HL-60/S4 treated with phorbol 12-myristate 13-acetate at 8.2 ng/mL for 4 days and 3 days (cell line): ENCODE measurements at regions not wholly inside any gene's neighbourhood (a gene's known extent, or its start where the extent isn't known, plus 50 kb on each side); places are given as distances from the start of the nearest gene placed in this dataset.
"Not testable (repeated sequence)": the region's sequence is repeated elsewhere in the genome, so short reads cannot be mapped to it uniquely, and the experiment has no call there.

Experiments used
- in situ Hi-C: fragments of 300-500 bp; cut with MboI; formaldehyde crosslinking; loops from 2 replicates; pipeline ENCODE4 v1.15.0; 2022; ENCODE audit warnings: low sequenced_read_pairs

- in situ Hi-C loops = no loop called here
These were observed 605.3 kb upstream of the B3GAT1 start for GRCh38 chr11:135017296-135017695.

DNA sequence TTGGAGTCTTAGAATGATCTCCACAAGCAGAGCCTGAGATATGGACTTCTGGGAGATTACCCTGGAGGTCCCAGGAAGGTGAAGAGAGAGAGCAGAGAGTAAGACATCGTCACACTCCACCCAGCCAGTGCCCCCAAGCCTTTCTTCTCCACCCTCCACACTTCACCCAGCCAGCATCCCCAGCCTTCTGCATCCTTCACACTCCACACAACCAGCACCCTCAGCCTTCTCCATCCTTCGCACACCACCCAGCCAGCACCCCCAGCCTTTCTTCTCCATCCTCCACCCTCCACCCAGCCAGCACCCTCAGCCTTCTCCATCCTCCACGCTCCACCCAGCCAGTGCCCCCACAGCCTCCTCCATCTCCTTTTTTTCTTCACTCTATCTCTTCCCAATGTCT is 603.9 kb upstream of the B3GAT1 start:
- in situ Hi-C loops = no loop called here

DNA sequence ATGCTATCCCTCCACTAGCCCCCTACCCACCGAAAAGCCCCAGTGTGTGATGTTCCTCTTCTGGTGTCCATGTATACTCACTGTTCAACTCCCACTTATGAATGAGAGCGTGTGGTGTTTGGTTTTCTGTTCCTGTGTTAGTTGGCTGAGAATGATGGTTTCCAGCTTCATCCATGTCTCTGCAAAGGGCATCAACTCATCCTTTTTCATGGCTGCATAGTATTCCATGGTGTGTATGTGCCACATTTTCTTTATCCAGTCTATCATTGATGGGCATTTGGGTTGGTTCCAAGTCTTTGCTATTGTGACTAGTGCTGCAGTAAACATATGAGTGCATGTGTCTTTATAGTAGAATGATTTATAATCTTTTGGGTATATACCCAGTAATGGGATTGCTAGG is 599.3 kb upstream of the B3GAT1 start:
- in situ Hi-C loops = not testable (repeated sequence)

DNA sequence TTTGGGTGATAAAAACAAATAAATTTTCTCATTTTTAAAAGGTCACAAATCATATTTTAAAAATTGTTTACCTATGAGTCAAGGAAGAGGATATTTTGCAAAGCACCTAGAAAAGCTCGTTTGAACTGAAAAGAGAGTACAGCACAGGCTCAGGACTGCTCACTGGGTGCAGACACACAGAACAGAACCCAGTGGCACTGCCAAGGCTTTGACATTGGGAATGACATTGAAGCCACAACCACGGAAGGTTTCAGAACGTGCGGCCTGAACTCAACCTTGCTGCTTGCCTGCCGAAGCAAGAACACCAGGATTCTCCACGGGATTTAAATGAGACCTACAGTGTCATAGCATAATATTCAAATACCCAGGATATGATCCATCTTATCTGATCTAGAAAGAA is 597.1 kb upstream of the B3GAT1 start:
- in situ Hi-C loops = no loop called here

DNA sequence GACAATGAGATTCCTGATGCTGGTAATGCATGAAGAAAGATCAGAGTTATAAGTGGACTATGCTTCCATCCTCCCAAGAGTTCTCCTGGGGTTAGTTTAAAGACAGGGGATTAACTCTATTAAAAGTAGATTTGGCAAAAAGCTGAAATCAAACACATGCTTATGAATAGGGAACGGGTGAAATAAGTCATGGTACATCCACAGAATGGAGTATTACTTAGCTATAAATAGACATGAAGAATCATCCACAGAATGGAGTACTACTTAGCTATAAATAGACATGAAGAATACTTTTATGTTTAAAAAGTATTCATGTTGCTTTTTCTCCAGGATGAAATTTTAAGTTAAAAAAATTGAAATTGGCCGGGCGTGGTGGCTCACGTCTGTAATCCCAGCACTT is 596.4 kb upstream of the B3GAT1 start:
- in situ Hi-C loops = no loop called here

- in situ Hi-C loops = no loop called here
These were observed 596.0 kb upstream of the B3GAT1 start for GRCh38 chr11:135008001-135008405.

GRCh38 chr11:135006800-135007199 is 594.8 kb upstream of the B3GAT1 start:
- in situ Hi-C loops = no loop called here

DNA sequence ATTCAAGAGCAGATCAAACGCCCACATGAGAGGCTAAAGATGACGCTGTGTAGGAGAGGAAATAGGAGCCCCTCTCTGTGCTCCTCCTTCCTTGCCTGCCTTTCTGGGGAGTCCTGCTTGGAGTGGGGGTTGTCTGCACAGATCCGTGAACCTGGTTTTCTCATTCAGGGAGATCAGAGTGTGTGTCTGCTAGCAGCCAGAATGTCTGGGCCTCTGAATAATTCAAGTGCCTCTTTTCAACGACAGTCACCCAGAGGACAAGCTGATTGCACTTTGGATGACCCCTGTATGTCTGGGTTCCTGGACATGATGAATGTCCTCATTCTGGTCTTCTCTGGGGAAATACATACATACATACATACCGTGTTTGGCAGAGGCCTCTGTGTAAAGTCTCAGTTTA is 592.5 kb upstream of the B3GAT1 start:
- in situ Hi-C loops = no loop called here

- in situ Hi-C loops = no loop called here
These were observed 590.2 kb upstream of the B3GAT1 start for GRCh38 chr11:135002236-135002635.

DNA sequence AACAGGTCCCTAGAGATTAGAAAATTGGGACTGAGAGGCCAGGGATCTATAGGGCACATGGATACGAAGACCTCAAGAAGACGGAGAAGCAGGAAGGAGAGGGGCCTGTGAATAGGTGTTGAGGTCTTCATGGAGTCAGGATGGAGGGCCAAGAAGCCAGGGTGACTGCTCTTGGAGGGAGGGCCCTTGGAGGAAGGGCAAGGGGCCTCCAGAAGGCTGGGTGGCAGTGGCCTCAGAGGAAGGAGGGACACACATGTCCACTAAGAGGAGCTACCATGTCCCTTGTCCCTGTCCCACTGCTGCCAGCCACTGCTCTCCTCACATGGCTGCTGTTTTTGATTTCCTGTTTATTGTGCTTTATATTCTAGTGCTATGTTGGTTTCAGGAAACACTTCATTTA is 589.5 kb upstream of the B3GAT1 start:
- in situ Hi-C loops = no loop called here

GRCh38 chr11:135001065-135001464 is 589.0 kb upstream of the B3GAT1 start:
- in situ Hi-C loops = not testable (repeated sequence)

DNA sequence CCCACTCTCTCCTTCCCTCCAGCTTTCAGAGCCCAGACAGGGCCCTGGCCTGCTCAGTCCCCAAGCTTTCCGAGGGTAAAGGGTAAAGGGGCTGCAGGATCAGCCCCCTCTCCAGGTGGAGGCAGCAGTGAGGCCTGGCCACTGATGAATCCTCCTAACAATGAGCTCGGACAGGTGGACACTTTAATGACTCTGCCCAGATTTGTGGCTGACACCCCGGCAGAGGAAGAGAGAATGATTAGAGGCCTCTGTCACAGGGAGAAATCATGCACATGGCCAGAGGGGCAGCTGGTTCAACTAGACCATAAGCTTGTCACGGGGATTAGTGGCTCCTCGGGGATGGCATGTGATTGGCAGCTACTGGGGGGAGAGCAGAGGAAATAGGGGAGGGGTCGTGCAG is 587.5 kb upstream of the B3GAT1 start:
- in situ Hi-C loops = no loop called here

DNA sequence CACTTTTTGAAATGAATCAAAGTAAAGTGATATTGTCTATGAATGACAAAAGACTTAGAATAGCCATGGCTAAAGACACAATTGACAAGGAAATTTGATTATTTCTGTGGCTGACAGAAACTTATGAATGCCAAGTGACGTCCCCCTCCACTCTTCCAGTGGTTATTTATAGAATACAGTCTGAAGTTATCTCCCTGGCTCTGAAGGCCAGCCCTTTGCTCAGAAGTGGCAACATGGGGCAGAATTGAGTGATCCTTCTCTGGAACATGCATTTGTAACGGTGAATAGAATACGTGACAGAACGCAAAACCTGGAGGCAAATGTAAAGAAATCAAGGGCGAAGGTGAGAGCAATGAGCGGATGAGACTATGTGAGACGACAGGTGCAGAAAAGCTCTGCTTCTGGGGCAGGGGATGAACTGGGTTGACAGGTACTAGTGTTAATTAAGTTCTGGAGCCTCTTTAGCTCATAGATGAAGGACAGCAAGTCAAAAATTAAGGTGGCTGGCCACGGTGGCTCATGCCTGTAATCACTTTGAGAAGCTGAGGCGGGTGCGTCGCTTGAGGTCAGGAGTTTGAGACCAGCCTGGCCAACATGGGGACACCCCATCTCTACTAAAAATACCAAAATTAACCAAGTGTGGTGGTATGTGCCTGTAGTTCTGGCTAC is 585.7 kb upstream of the B3GAT1 start:
- in situ Hi-C loops = no loop called here

- in situ Hi-C loops = no loop called here
These were observed 583.7 kb upstream of the B3GAT1 start for GRCh38 chr11:134995741-134996140.

DNA sequence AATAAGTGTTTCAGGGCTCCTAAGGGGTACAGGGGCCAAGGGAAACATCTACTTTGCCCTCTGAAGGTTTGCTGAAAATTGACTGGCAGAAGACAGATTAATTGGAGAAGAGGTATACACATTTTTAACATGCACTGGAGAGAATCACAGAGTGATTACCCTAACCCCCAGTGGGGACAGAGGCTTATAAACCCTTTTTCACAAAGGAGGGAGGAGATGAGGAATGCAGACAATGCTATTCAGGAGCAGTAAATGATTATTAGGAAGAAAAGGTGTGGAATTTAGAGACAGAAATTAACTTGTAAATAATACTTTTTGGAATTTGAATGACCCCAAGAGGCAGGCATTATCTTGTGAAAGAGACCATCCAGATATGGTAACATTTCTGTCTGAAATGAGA is 582.4 kb upstream of the B3GAT1 start:
- in situ Hi-C loops = no loop called here

DNA sequence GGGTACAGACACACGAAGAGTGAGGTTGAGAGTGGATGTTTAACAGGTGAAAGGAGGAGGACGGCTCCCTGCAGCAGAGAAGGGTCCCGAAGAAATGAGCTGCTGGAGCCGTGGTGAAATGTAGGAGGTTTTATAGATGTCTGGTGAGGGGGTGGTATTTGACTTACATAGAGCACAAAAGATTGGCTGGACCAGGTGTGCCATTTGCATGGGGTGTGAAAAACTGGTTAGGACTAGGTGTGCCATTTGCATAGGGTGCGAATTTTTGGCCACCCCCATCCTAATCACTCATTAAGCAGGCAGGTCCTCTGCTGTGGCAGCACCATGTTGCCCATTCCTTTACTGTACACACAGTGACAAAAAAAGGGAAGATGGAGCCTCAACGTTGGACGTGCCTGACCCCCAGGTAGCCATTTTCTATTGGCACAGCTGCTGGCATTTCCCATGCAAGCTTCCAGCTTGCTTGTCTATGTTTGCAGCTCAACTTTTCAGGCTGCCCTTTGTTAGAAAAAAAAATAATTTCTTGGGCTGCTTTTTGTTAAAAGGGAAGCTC is 581.7 kb upstream of the B3GAT1 start:
- in situ Hi-C loops = no loop called here

- in situ Hi-C loops = no loop called here
These were observed 580.9 kb upstream of the B3GAT1 start for GRCh38 chr11:134992981-134993380.

- in situ Hi-C loops = no loop called here
These were observed 576.5 kb upstream of the B3GAT1 start for GRCh38 chr11:134988495-134988894.

- in situ Hi-C loops = no loop called here
These were observed 575.8 kb upstream of the B3GAT1 start for GRCh38 chr11:134987822-134988221.

DNA sequence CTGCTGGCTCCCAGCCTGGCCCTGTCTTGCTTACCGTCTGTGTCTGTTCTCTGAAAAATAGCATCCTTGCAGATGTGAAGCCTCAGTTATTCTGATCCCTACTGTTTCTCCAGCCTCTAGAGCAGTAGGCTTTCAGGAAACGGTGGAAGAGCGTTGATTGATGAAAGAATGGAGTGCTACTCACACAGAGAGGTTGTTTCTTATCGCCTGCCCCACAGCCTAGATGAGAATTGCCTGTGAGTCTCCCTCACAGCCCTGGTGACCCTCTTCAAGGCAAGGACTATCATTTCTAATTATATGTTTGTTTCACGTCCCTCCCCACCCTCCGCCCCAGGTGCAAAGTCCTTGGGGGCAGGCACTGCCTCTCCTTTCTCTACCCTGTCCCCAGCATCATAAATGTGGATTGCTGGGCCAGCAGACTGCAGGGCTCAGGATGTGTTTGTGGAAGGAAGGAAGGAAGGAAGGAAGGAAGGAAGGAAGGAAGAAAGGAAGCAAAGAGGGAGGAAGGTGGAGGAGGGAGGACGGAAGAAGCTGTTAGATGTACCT is 575.3 kb upstream of the B3GAT1 start:
- in situ Hi-C loops = no loop called here

DNA sequence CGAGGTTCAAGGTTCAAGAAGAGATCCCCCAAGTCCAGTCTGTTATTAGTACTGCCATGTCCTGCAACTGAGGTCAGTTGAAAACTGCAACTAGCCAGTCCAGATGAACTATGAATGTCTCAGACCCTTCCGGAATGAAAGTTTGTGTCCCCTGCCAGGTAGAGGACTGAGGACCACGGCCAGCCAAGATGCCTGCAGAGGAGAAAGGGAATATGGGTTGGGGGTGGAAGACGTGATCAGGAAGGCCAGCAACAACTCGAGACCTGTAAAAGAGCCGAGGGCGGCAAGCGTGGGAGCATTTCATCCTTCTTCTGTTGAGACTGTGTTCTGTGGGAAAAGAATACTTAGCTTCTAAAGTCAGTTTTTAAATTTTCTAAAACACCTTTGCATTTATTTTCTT is 572.4 kb upstream of the B3GAT1 start:
- in situ Hi-C loops = no loop called here

- in situ Hi-C loops = not testable (repeated sequence)
These were observed 570.4 kb upstream of the B3GAT1 start for GRCh38 chr11:134982432-134982831.

DNA sequence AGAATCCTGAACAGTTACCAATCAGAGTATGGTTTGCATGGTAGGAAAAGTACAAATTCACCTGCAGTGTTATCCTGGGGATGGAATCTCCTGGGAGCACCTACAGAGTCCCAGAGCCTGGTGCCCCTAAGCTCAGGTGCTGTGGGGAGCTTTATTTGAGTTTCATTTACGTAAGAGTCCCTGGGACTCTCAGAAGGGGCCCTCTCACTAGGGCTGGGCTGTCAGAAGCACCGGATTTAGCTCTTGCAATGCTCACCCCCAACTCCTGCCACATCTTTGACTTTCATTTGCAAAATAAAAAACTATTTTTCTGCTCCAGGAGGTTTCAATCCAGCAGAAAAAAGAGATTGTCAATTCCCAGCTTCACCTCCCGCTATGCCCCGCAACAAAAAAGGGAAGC is 569.8 kb upstream of the B3GAT1 start:
- in situ Hi-C loops = no loop called here
